ENCODE measurements at regions not wholly inside any gene's neighbourhood (a gene's known extent, or its start where the extent isn't known, plus 50 kb on each side); places are given as distances from the start of the nearest gene placed in this dataset.

DNA sequence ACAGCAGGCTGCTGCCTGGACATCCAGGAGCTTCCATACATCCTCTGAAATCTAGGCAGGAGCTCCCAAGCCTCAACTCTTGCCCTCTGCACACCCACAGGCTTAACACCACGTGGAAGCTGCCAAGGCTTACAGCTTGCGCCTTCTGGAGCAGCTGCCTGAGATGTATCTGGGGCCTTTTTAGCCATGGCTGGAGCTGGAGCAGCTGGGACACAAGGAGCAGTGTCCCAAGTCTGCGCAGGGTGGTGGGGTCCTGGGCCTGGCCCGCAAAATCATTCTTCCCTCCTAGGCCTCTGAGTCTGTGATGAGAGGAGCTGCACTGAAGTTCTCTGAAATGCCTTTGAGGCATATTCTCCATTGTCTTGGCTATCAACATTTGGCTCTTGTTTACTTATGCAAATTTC is 255.0 kb downstream of the DLL1 start:
- DNase-seq (ENCODE audit: low read depth, low spot score), result no peak
- H3K9me3 ChIP-seq (ENCODE audit: control insufficient read depth, insufficient read depth, low read length), result peaks cover 80% of the 10 kb centered on the region
- H3K27ac ChIP-seq (ENCODE audit: low read depth, low read length), result no peak overlapping the region
- ChIA-PET CTCF (no interaction called here), POLR2A (no interaction called here)
- no peak overlapping the region for H3K4me3 ChIP-seq (ENCODE audit: low read depth, low read length)
- TF ChIP-seq, protein P1, sequence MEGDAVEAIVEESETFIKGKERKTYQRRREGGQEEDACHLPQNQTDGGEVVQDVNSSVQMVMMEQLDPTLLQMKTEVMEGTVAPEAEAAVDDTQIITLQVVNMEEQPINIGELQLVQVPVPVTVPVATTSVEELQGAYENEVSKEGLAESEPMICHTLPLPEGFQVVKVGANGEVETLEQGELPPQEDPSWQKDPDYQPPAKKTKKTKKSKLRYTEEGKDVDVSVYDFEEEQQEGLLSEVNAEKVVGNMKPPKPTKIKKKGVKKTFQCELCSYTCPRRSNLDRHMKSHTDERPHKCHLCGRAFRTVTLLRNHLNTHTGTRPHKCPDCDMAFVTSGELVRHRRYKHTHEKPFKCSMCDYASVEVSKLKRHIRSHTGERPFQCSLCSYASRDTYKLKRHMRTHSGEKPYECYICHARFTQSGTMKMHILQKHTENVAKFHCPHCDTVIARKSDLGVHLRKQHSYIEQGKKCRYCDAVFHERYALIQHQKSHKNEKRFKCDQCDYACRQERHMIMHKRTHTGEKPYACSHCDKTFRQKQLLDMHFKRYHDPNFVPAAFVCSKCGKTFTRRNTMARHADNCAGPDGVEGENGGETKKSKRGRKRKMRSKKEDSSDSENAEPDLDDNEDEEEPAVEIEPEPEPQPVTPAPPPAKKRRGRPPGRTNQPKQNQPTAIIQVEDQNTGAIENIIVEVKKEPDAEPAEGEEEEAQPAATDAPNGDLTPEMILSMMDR (IDR thresholded peaks at IDR 0.05; ENCODE audit: low read depth, low read length), result no peak
- no peaks in the 10 kb centered on the region for H3K27me3 ChIP-seq (ENCODE audit: control insufficient read depth, insufficient read depth, low read length)

DNA sequence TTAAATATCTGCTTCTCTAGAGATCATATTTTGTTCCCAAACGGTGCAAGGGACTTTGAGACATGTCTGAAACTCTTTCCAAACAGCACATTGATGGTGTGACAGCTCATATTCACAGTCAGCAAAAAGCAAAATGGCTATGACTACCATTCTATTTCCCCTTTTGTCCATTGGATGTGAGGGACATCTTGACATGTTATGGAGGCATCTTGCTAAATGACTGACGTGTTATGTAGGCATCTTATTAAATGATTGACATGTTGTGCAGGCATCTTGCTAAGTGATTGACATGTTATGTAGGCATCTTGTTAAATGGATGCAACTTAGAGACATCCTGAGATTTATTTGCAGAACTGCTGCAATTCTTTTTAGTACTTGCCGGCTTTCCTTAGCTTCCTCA is 255.8 kb downstream of the DLL1 start:
- CTCF ChIA-PET, result no interaction called here
- TF ChIP-seq, protein P1 (IDR thresholded peaks at IDR 0.05; ENCODE audit: low read depth, low read length), result no peak
- no peak overlapping the region for H3K4me3 ChIP-seq (ENCODE audit: low read depth, low read length)
- POLR2A ChIA-PET, result no interaction called here
- H3K9me3 ChIP-seq (ENCODE audit: control insufficient read depth, insufficient read depth, low read length), result peaks cover 81% of the 10 kb centered on the region
- no peaks in the 10 kb centered on the region for H3K27me3 ChIP-seq (ENCODE audit: control insufficient read depth, insufficient read depth, low read length)
- H3K27ac ChIP-seq (ENCODE audit: low read depth, low read length), result no peak overlapping the region
- DNase-seq (ENCODE audit: low read depth, low spot score), result no peak

DNA sequence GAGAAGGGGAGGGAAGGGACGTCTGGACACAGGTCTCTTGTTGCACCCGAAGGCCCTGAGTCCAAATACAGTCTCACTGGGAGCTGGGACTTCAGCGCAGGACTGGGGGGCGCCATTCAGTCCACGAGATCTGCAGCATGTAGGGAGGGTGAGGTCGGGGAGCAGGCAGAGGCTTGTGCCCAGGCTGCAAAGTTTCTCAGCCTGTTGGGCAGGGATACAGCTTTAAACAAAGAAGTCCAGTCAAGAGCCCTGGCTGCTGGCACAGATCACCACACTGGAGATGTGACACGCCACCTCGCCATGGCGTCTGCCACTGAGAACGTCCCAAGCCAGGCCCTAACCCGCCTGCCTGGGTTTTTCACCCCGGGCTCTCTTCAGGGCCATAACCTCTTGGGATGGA is 256.6 kb downstream of the DLL1 start:
- H3K27me3 ChIP-seq (ENCODE audit: control insufficient read depth, insufficient read depth, low read length), result no peaks in the 10 kb centered on the region
- CTCF ChIA-PET, result no interaction called here
- DNase-seq (ENCODE audit: low read depth, low spot score), result no peak
- TF ChIP-seq, protein P1 (IDR thresholded peaks at IDR 0.05; ENCODE audit: low read depth, low read length), result no peak
- no peak overlapping the region for H3K27ac ChIP-seq (ENCODE audit: low read depth, low read length)
- H3K9me3 ChIP-seq (ENCODE audit: control insufficient read depth, insufficient read depth, low read length), result peaks cover 81% of the 10 kb centered on the region
- H3K4me3 ChIP-seq (ENCODE audit: low read depth, low read length), result no peak overlapping the region
- POLR2A ChIA-PET, result no interaction called here

DNA sequence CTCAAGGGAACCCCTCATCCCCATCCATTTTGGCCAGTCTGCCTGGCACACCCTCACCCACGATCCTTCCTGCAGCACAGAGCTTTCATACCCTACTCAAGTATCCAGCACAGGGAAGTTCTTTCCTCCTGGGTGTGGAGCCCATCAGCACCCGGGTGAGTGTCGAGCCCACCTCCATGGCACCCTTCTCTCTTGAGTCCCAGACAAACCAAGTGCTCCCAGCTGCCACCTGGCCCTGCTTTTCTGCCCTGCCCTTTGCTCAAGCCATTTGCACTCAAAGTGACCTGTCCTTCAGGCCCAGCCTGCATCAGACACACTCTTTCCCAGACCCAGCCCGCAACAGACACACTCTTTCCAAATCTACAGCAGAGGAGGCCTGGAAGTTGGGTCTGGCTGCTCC is 257.2 kb downstream of the DLL1 start:
- Histone ChIP-seq H3K27me3 (ENCODE audit: control insufficient read depth, insufficient read depth, low read length) (no peaks in the 10 kb centered on the region), H3K9me3 (ENCODE audit: control insufficient read depth, insufficient read depth, low read length) (peaks cover 81% of the 10 kb centered on the region), H3K27ac (ENCODE audit: low read depth, low read length) (no peak overlapping the region), H3K4me3 (ENCODE audit: low read depth, low read length) (no peak overlapping the region)
- ChIA-PET CTCF (no interaction called here), POLR2A (no interaction called here)
- DNase-seq (ENCODE audit: low read depth, low spot score), result no peak
- TF ChIP-seq, protein P1 (IDR thresholded peaks at IDR 0.05; ENCODE audit: low read depth, low read length), result no peak

DNA sequence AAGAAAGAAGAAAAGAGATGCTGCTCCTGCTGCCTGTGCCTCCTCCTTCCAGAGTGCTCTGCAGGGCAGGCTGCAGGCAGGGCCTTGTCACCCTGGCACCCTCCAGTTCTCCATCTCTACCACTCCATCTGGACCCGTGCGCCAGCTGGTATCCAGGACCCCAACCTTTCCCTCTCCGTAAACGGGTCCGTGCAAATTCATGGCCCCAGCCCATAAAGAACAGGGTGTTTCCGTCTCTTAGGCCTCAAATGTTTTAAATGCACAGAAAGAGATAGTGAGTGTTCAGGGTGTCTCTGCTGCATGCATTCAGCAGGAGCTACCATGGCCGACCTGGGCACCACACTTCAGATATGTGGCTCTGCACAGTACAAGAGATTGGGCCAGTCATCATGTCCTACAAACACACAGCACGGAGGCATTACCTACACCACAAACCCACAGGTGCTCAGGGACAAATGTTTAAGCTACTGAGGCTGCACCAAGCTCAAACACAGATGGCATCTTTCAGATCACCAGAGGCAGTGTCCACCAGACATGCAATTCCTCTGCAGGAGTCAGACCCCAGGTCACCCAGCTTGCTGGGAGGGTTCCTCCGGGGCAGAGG is 258.1 kb downstream of the DLL1 start:
- H3K27me3 ChIP-seq (ENCODE audit: control insufficient read depth, insufficient read depth, low read length), result no peaks in the 10 kb centered on the region
- TF ChIP-seq, protein P1 (IDR thresholded peaks at IDR 0.05; ENCODE audit: low read depth, low read length), result no peak
- no peak overlapping the region for H3K27ac ChIP-seq (ENCODE audit: low read depth, low read length)
- ChIA-PET CTCF (no interaction called here), POLR2A (no interaction called here)
- peaks cover 76% of the 10 kb centered on the region for H3K9me3 ChIP-seq (ENCODE audit: control insufficient read depth, insufficient read depth, low read length)
- no peak for DNase-seq (ENCODE audit: low read depth, low spot score)
- no peak overlapping the region for H3K4me3 ChIP-seq (ENCODE audit: low read depth, low read length)
